ENCODE measurements at regions not wholly inside any gene's neighbourhood (a gene's known extent, or its start where the extent isn't known, plus 50 kb on each side); places are given as distances from the start of the nearest gene placed in this dataset.
A peak's percentile ranks its signal among the peaks of the same experiment; 100 is the strongest.

- H3K23ac ChIP-seq (ENCODE audit: low read length): no peak overlapping the region
These were observed 891.1 kb downstream of the TUSC7 start for GRCh38 chr3:117600666-117601065.

GRCh38 chr3:117602058-117602644 lies 892.6 kb downstream of the TUSC7 start:
- H3K27me3 ChIP-seq (ENCODE audit: insufficient read depth, low read length, poor library complexity): no peaks in the 10 kb centered on the region
- no peaks in the 10 kb centered on the region for H3K36me3 ChIP-seq (ENCODE audit: control insufficient read depth, insufficient read depth, low read length)
- no peak overlapping the region for H2BK15ac ChIP-seq (replicated peaks; ENCODE audit: low read depth)
- H3K18ac ChIP-seq (ENCODE audit: low read length): peak overlapping the region; percentile 75
- H3K23ac ChIP-seq (ENCODE audit: low read length): no peak overlapping the region
- no peak overlapping the region for H2BK120ac ChIP-seq (ENCODE audit: low read depth, low read length)
- no peak overlapping the region for H3K4me3 ChIP-seq (ENCODE audit: low read length)
- no CpG with 5 or more reads among the region's 4 CpGs for WGBS (ENCODE audit: extremely low coverage, insufficient coverage, low lambda C conversion rate)
- H3K79me1 ChIP-seq (ENCODE audit: low read length): no peaks in the 10 kb centered on the region
- no peak overlapping the region for H3K4me2 ChIP-seq (ENCODE audit: low read length)
- no peak overlapping the region for H2AK5ac ChIP-seq (ENCODE audit: low read length)
- peaks cover 3% of the 10 kb centered on the region for H3K4me1 ChIP-seq (ENCODE audit: control insufficient read depth, low read depth, low read length)
- no peak overlapping the region for H3K4ac ChIP-seq (ENCODE audit: low read depth, low read length)
- no peak overlapping the region for H4K5ac ChIP-seq (ENCODE audit: low read length)
- H3K27ac ChIP-seq (ENCODE audit: low read depth, low read length): no peak overlapping the region
- no peak for DNase-seq
- no peaks in the 10 kb centered on the region for H3K79me2 ChIP-seq (ENCODE audit: control insufficient read depth, insufficient read depth, low read length)
- no peak overlapping the region for H2BK5ac ChIP-seq (ENCODE audit: low read length)
- no peak overlapping the region for H4K8ac ChIP-seq (ENCODE audit: low read depth, low read length)
- no peak overlapping the region for H3K9ac ChIP-seq (ENCODE audit: low read length)
- H3K56ac ChIP-seq (ENCODE audit: low read length): no peak overlapping the region

More at GRCh38 chr3:117600666-117601065, 891.1 kb downstream of the TUSC7 start:
- Histone ChIP-seq H4K5ac (ENCODE audit: low read length) (no peak overlapping the region), H3K27ac (ENCODE audit: low read depth, low read length) (no peak overlapping the region), H3K36me3 (ENCODE audit: control insufficient read depth, insufficient read depth, low read length) (no peaks in the 10 kb centered on the region), H4K8ac (ENCODE audit: low read depth, low read length) (no peak overlapping the region), H3K27me3 (ENCODE audit: insufficient read depth, low read length, poor library complexity) (no peaks in the 10 kb centered on the region), H3K79me1 (ENCODE audit: low read length) (no peaks in the 10 kb centered on the region), H3K4me3 (ENCODE audit: low read length) (no peak overlapping the region), H2AK5ac (ENCODE audit: low read length) (no peak overlapping the region), H3K79me2 (ENCODE audit: control insufficient read depth, insufficient read depth, low read length) (no peaks in the 10 kb centered on the region), H3K9ac (ENCODE audit: low read length) (no peak overlapping the region), H3K4me1 (ENCODE audit: control insufficient read depth, low read depth, low read length) (peaks cover 3% of the 10 kb centered on the region), H3K4me2 (ENCODE audit: low read length) (no peak overlapping the region), H2BK120ac (ENCODE audit: low read depth, low read length) (no peak overlapping the region), H2BK15ac (replicated peaks; ENCODE audit: low read depth) (no peak overlapping the region), H3K56ac (ENCODE audit: low read length) (no peak overlapping the region), H3K18ac (ENCODE audit: low read length) (no peak overlapping the region), H2BK5ac (ENCODE audit: low read length) (no peak overlapping the region), H3K4ac (ENCODE audit: low read depth, low read length) (no peak overlapping the region)
- DNase-seq: no peak
- WGBS (ENCODE audit: extremely low coverage, insufficient coverage, low lambda C conversion rate): no CpG with 5 or more reads among the region's 4 CpGs

GRCh38 chr3:117603097-117603496 lies 893.5 kb downstream of the TUSC7 start:
- WGBS (ENCODE audit: extremely low coverage, insufficient coverage, low lambda C conversion rate): no CpG with 5 or more reads among the region's 3 CpGs

GRCh38 chr3:117606866-117607265 lies 897.3 kb downstream of the TUSC7 start:
- no peak overlapping the region for H4K5ac ChIP-seq (ENCODE audit: low read length)
- H4K8ac ChIP-seq (ENCODE audit: low read depth, low read length): no peak overlapping the region
- H3K23ac ChIP-seq (ENCODE audit: low read length): no peak overlapping the region
- no peak overlapping the region for H3K4ac ChIP-seq (ENCODE audit: low read depth, low read length)
- H2AK5ac ChIP-seq (ENCODE audit: low read length): no peak overlapping the region
- no peak overlapping the region for H3K56ac ChIP-seq (ENCODE audit: low read length)
- H2BK120ac ChIP-seq (ENCODE audit: low read depth, low read length): no peak overlapping the region
- H3K9ac ChIP-seq (ENCODE audit: low read length): no peak overlapping the region
- H3K4me2 ChIP-seq (ENCODE audit: low read length): no peak overlapping the region
- H2BK5ac ChIP-seq (ENCODE audit: low read length): no peak overlapping the region
- no peaks in the 10 kb centered on the region for H3K27me3 ChIP-seq (ENCODE audit: insufficient read depth, low read length, poor library complexity)
- WGBS (ENCODE audit: extremely low coverage, insufficient coverage, low lambda C conversion rate): no CpG with 5 or more reads among the region's 2 CpGs
- H2BK15ac ChIP-seq (replicated peaks; ENCODE audit: low read depth): no peak overlapping the region
- H3K4me3 ChIP-seq (ENCODE audit: low read length): no peak overlapping the region
- no peak for DNase-seq
- H3K4me1 ChIP-seq (ENCODE audit: control insufficient read depth, low read depth, low read length): peaks cover 3% of the 10 kb centered on the region
- no peak overlapping the region for H3K18ac ChIP-seq (ENCODE audit: low read length)
- H3K36me3 ChIP-seq (ENCODE audit: control insufficient read depth, insufficient read depth, low read length): no peaks in the 10 kb centered on the region
- H3K79me2 ChIP-seq (ENCODE audit: control insufficient read depth, insufficient read depth, low read length): no peaks in the 10 kb centered on the region
- H3K27ac ChIP-seq (ENCODE audit: low read depth, low read length): no peak overlapping the region
- H3K79me1 ChIP-seq (ENCODE audit: low read length): no peaks in the 10 kb centered on the region

More at GRCh38 chr3:117603097-117603496, 893.5 kb downstream of the TUSC7 start:
- no peaks in the 10 kb centered on the region for H3K36me3 ChIP-seq (ENCODE audit: control insufficient read depth, insufficient read depth, low read length)
- H2BK5ac ChIP-seq (ENCODE audit: low read length): no peak overlapping the region
- no peak overlapping the region for H4K5ac ChIP-seq (ENCODE audit: low read length)
- no peak overlapping the region for H3K4me3 ChIP-seq (ENCODE audit: low read length)
- H2BK15ac ChIP-seq (replicated peaks; ENCODE audit: low read depth): no peak overlapping the region
- H3K27ac ChIP-seq (ENCODE audit: low read depth, low read length): no peak overlapping the region
- no peaks in the 10 kb centered on the region for H3K79me1 ChIP-seq (ENCODE audit: low read length)
- H3K9ac ChIP-seq (ENCODE audit: low read length): no peak overlapping the region
- H3K56ac ChIP-seq (ENCODE audit: low read length): no peak overlapping the region
- no peaks in the 10 kb centered on the region for H3K79me2 ChIP-seq (ENCODE audit: control insufficient read depth, insufficient read depth, low read length)
- no peaks in the 10 kb centered on the region for H3K27me3 ChIP-seq (ENCODE audit: insufficient read depth, low read length, poor library complexity)
- H3K23ac ChIP-seq (ENCODE audit: low read length): no peak overlapping the region
- H3K4ac ChIP-seq (ENCODE audit: low read depth, low read length): no peak overlapping the region
- peaks cover 3% of the 10 kb centered on the region for H3K4me1 ChIP-seq (ENCODE audit: control insufficient read depth, low read depth, low read length)
- H2BK120ac ChIP-seq (ENCODE audit: low read depth, low read length): no peak overlapping the region
- no peak for DNase-seq
- no peak overlapping the region for H4K8ac ChIP-seq (ENCODE audit: low read depth, low read length)
- H3K4me2 ChIP-seq (ENCODE audit: low read length): no peak overlapping the region
- no peak overlapping the region for H2AK5ac ChIP-seq (ENCODE audit: low read length)
- no peak overlapping the region for H3K18ac ChIP-seq (ENCODE audit: low read length)

- DNase-seq: no peak
These were observed 899.8 kb downstream of the TUSC7 start for GRCh38 chr3:117609330-117609729.

GRCh38 chr3:117610156-117610555 lies 900.6 kb downstream of the TUSC7 start:
- Histone ChIP-seq H2BK15ac (replicated peaks; ENCODE audit: low read depth) (no peak overlapping the region), H3K4me1 (ENCODE audit: control insufficient read depth, low read depth, low read length) (no peaks in the 10 kb centered on the region), H3K27ac (ENCODE audit: low read depth, low read length) (no peak overlapping the region), H2AK5ac (ENCODE audit: low read length) (no peak overlapping the region), H3K18ac (ENCODE audit: low read length) (no peak overlapping the region), H3K56ac (ENCODE audit: low read length) (no peak overlapping the region), H3K23ac (ENCODE audit: low read length) (no peak overlapping the region), H4K8ac (ENCODE audit: low read depth, low read length) (no peak overlapping the region), H3K4me2 (ENCODE audit: low read length) (no peak overlapping the region), H2BK5ac (ENCODE audit: low read length) (no peak overlapping the region), H3K4me3 (ENCODE audit: low read length) (no peak overlapping the region), H3K79me1 (ENCODE audit: low read length) (no peaks in the 10 kb centered on the region), H3K4ac (ENCODE audit: low read depth, low read length) (no peak overlapping the region), H3K27me3 (ENCODE audit: insufficient read depth, low read length, poor library complexity) (no peaks in the 10 kb centered on the region), H2BK120ac (ENCODE audit: low read depth, low read length) (no peak overlapping the region), H3K79me2 (ENCODE audit: control insufficient read depth, insufficient read depth, low read length) (no peaks in the 10 kb centered on the region), H3K9ac (ENCODE audit: low read length) (no peak overlapping the region), H4K5ac (ENCODE audit: low read length) (no peak overlapping the region), H3K36me3 (ENCODE audit: control insufficient read depth, insufficient read depth, low read length) (no peaks in the 10 kb centered on the region)
- no peak for DNase-seq
- WGBS (ENCODE audit: extremely low coverage, insufficient coverage, low lambda C conversion rate): no CpG with 5 or more reads among the region's 4 CpGs

More at GRCh38 chr3:117609330-117609729, 899.8 kb downstream of the TUSC7 start:
- Histone ChIP-seq H3K27me3 (ENCODE audit: insufficient read depth, low read length, poor library complexity) (no peaks in the 10 kb centered on the region), H3K9ac (ENCODE audit: low read length) (no peak overlapping the region), H3K4ac (ENCODE audit: low read depth, low read length) (no peak overlapping the region), H3K27ac (ENCODE audit: low read depth, low read length) (no peak overlapping the region), H2BK120ac (ENCODE audit: low read depth, low read length) (no peak overlapping the region), H3K56ac (ENCODE audit: low read length) (no peak overlapping the region), H3K79me2 (ENCODE audit: control insufficient read depth, insufficient read depth, low read length) (no peaks in the 10 kb centered on the region), H2BK5ac (ENCODE audit: low read length) (no peak overlapping the region), H3K4me3 (ENCODE audit: low read length) (no peak overlapping the region), H3K4me1 (ENCODE audit: control insufficient read depth, low read depth, low read length) (no peaks in the 10 kb centered on the region), H2BK15ac (replicated peaks; ENCODE audit: low read depth) (no peak overlapping the region), H3K36me3 (ENCODE audit: control insufficient read depth, insufficient read depth, low read length) (no peaks in the 10 kb centered on the region), H3K18ac (ENCODE audit: low read length) (no peak overlapping the region), H3K23ac (ENCODE audit: low read length) (no peak overlapping the region), H4K5ac (ENCODE audit: low read length) (no peak overlapping the region), H4K8ac (ENCODE audit: low read depth, low read length) (no peak overlapping the region), H2AK5ac (ENCODE audit: low read length) (no peak overlapping the region), H3K4me2 (ENCODE audit: low read length) (no peak overlapping the region), H3K79me1 (ENCODE audit: low read length) (no peaks in the 10 kb centered on the region)
- WGBS (ENCODE audit: extremely low coverage, insufficient coverage, low lambda C conversion rate): no CpG with 5 or more reads among the region's 4 CpGs

Measured in mesendoderm (in vitro differentiated cells).